Ascending aorta (tissue), 2 donors: ENCODE measurements at regions not wholly inside any gene's neighbourhood (a gene's known extent, or its start where the extent isn't known, plus 50 kb on each side); places are given as distances from the start of the nearest gene placed in this dataset.

Source experiments
- DNase-seq, 2 donors: peaks; one replicate each; pipeline ENCODE4 v3.0.0-alpha.2; 2019; ENCODE audit warnings: low spot score in 2 of 2
- H3K27ac ChIP-seq, 2 donors: fragments of 200-600 bp; sonication (generic); one replicate each; pipeline ENCODE4 v1.5.1; 2016 to 2017; ENCODE audit warnings: mild to moderate bottlenecking in 1 of 2
- H3K27me3 ChIP-seq: fragments of 200-600 bp; sonication (generic); one replicate; pipeline ENCODE4 v1.5.1; 2017
- H3K36me3 ChIP-seq, 2 donors: fragments of 200-600 bp; sonication (generic); one replicate each; pipeline ENCODE4 v1.5.1; 2016
- H3K4me1 ChIP-seq, 2 donors: fragments of 200-600 bp; sonication (generic); one replicate each; pipeline ENCODE4 v1.5.1; 2016 to 2017; ENCODE audit warnings: mild to moderate bottlenecking in 1 of 2
- H3K4me3 ChIP-seq, 2 donors: fragments of 200-600 bp; sonication (generic); one replicate each; pipeline ENCODE4 v1.5.1; 2016 to 2017; ENCODE audit warnings: mild to moderate bottlenecking in 1 of 2
- H3K9me3 ChIP-seq, 2 donors: fragments of 200-600 bp; sonication (generic); one replicate each; pipeline ENCODE4 v1.5.1; 2016
- intact Hi-C: fragments of 100-400 bp; cut with DNase I; formaldehyde crosslinking; loops from one replicate; pipeline ENCODE4 v1.15.1; 2023
- TF ChIP-seq, protein P1 (sequence below), 3 experiments: fragments of 200-600 bp in 2 of 3; fragments of 450-650 bp in 1 of 3; sonication (generic) in 2 of 3; IDR thresholded peaks; one replicate each; pipeline ENCODE4 v1.5.1; 2016 to 2019; ENCODE audit warnings: antibody characterized with exemption in 3 of 3, mild to moderate bottlenecking in 1 of 3, moderate library complexity in 1 of 3

GRCh38 chr6:45742591-45742990, 273.1 kb downstream of the CLIC5 start:
- Histone ChIP-seq H3K36me3 (no peaks in the 10 kb centered on the region), H3K27me3 (no peaks in the 10 kb centered on the region), H3K9me3 (no peaks in the 10 kb centered on the region), H3K4me3 (no peak overlapping the region), H3K4me1 (no peaks in the 10 kb centered on the region), H3K27ac (no peak overlapping the region)
- no peak for DNase-seq
- intact Hi-C loops: no loop called here
- TF ChIP-seq, protein P1, sequence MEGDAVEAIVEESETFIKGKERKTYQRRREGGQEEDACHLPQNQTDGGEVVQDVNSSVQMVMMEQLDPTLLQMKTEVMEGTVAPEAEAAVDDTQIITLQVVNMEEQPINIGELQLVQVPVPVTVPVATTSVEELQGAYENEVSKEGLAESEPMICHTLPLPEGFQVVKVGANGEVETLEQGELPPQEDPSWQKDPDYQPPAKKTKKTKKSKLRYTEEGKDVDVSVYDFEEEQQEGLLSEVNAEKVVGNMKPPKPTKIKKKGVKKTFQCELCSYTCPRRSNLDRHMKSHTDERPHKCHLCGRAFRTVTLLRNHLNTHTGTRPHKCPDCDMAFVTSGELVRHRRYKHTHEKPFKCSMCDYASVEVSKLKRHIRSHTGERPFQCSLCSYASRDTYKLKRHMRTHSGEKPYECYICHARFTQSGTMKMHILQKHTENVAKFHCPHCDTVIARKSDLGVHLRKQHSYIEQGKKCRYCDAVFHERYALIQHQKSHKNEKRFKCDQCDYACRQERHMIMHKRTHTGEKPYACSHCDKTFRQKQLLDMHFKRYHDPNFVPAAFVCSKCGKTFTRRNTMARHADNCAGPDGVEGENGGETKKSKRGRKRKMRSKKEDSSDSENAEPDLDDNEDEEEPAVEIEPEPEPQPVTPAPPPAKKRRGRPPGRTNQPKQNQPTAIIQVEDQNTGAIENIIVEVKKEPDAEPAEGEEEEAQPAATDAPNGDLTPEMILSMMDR (IDR thresholded peaks at IDR 0.05): no peak

GRCh38 chr6:45741437-45742171, 274.1 kb downstream of the CLIC5 start:
- no peaks in the 10 kb centered on the region for H3K27me3 ChIP-seq
- H3K9me3 ChIP-seq: no peaks in the 10 kb centered on the region
- H3K4me1 ChIP-seq: no peaks in the 10 kb centered on the region
- H3K4me3 ChIP-seq: no peak overlapping the region
- DNase-seq: no peak
- TF ChIP-seq, protein P1 (IDR thresholded peaks at IDR 0.05): no peak
- intact Hi-C loops: no loop called here
- no peaks in the 10 kb centered on the region for H3K36me3 ChIP-seq
- no peak overlapping the region for H3K27ac ChIP-seq

- Histone ChIP-seq H3K36me3 (no peaks in the 10 kb centered on the region), H3K27me3 (no peaks in the 10 kb centered on the region), H3K4me1 (no peaks in the 10 kb centered on the region), H3K4me3 (no peak overlapping the region), H3K27ac (no peak overlapping the region), H3K9me3 (no peaks in the 10 kb centered on the region)
- intact Hi-C loops: no loop called here
- no peak for DNase-seq
- TF ChIP-seq, protein P1 (IDR thresholded peaks at IDR 0.05): no peak
These were observed 276.6 kb downstream of the CLIC5 start for GRCh38 chr6:45739058-45739457.

- no peaks in the 10 kb centered on the region for H3K27me3 ChIP-seq
- no peak for DNase-seq
- intact Hi-C loops: no loop called here
- TF ChIP-seq, protein P1 (IDR thresholded peaks at IDR 0.05): no peak
- H3K27ac ChIP-seq: no peak overlapping the region
- H3K4me3 ChIP-seq: no peak overlapping the region
- no peaks in the 10 kb centered on the region for H3K4me1 ChIP-seq
- no peaks in the 10 kb centered on the region for H3K9me3 ChIP-seq
- no peaks in the 10 kb centered on the region for H3K36me3 ChIP-seq
These were observed 277.6 kb downstream of the CLIC5 start for GRCh38 chr6:45738057-45738455.

DNA sequence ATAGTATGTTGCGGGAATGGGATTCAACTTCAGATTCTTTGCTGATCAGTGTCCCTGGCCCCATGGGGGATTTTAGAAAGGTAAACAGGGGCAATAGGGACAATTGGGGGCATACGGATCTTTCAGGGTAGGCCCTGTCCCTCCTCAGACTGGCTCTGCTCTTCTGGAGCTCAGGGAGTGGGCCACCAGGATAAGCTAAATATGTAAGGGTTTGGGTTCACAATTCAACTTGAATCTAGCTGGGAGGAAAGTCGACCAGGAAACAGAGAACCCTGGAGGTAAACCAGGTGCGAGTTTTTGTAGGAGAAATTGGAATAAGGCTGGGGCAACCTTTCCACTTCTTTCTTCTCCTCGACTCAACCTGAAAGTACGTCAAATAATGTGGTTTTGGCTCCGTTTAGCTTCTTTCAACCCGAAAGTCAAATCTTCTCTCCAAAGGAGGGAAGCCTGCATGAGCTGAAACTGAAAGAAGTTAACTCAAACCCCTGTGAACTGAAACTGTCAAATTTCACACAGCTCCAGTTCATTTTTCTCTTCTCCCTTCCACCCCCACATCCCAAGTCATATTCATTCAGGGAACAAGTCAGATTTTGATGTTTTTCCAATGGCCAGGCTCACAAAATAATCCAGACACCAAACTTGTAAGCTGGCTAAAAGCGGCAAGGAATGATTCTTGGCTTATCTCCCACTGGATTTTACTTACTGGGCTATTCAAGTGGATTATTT, 278.2 kb downstream of the CLIC5 start:
- H3K9me3 ChIP-seq: no peaks in the 10 kb centered on the region
- no peaks in the 10 kb centered on the region for H3K27me3 ChIP-seq
- no peak overlapping the region for H3K4me3 ChIP-seq
- TF ChIP-seq, protein P1 (IDR thresholded peaks at IDR 0.05): no peak
- intact Hi-C loops: no loop called here
- no peak for DNase-seq
- H3K4me1 ChIP-seq: no peaks in the 10 kb centered on the region
- H3K36me3 ChIP-seq: no peaks in the 10 kb centered on the region
- no peak overlapping the region for H3K27ac ChIP-seq
